Stimulated activated naive CD4-positive, alpha-beta T cell (primary cell): ENCODE measurements at regions not wholly inside any gene's neighbourhood (a gene's known extent, or its start where the extent isn't known, plus 50 kb on each side); places are given as distances from the start of the nearest gene placed in this dataset.

ENCODE experiments used
- DNase-seq, 6 experiments: peaks; one replicate each; lab custom pipeline; 2025; lab: John Stamatoyannopoulos, UW

DNA sequence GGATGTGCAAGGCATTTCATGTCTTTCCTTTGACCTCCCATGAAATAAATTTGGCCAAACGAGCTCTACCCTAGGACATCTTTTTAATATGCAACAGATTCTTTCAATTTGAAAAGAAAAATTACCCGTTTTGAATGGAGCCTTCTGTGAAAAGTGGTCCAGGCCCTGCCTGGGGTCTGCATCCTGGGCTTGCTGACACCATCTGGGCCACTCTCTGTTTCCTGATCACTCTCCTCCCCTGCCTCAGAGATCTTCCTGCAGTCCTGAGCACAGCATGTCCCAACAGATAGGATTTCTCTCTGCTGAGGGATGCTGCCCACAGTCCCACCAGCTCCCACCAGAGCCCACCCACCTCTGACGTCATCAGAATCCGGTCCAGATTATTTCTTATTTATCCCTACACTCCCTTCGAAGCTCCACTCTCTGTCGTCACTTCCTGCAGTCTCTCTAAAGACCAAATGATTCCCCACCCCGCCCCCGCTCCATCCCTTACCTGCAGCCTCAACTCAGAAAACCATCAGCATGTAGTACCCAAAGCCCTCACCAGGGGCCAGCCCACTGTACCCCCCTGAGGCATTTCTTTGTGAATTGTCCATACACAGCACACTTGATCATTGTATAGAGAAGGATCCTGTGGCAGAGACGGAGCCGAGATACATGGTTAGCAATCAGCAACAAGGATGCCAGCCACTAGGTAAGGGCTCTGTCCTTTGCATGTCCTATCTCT is 192.1 kb upstream of the MGMT start:
- no peak for DNase-seq

DNA sequence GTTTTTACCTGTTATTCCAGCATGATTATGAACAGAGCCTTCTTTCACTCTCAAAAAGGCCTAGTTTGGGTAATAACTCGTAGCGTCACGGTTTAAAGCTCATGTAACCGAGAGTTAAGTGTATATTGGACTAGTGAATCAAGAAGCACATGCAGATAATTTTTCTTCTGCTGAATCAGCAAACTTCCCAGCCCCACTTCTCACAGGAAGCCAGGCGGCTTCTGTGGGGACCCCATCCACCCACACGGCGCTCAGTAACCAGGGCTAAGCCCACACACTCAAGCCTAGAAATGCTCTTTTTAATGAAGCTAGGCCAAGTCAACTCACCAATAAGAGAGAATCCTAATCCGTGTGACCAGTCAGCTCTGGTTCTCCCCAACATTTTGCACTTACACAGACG is 191.2 kb upstream of the MGMT start:
- no peak for DNase-seq

DNA sequence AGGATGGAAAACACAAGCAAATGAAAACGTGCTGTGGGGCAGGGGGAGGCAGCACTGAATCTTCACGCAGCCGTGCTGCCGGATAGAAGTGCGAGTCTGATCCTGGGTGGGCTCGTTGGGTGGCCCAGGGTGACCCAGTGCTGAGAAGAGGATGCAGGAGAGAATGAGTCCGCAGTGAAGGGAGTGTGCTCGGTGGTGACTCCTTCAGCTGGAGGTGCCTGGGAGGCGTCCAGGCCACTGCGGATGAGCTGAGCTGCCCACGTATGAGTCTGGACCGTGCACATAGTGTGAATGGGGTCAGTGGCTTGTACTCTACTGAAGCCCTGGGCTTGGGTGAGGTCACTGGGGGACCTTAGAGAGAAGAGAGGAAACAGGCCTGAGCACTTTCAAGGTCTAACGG is 190.0 kb upstream of the MGMT start:
- no peak for DNase-seq

DNA sequence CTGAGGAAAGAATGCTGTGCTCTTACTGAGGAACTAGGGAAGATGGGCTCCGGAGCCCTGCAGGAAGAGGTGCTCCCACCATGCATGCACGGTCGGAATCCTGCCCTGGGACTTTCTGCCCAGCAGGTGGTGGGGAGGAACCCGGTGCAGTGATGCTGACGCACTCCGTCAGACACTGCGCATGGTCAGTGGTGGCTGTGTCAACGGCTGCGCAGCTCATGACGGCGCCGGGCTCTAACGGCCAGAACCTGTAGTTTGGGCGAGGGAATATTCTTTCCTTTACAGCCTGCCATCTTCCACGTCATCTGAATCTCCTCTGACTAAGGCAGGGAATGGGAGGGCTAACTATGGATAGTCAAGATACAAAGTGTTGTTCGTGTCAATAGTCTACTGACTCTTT is 189.2 kb upstream of the MGMT start:
- DNase-seq, result no peak

DNA sequence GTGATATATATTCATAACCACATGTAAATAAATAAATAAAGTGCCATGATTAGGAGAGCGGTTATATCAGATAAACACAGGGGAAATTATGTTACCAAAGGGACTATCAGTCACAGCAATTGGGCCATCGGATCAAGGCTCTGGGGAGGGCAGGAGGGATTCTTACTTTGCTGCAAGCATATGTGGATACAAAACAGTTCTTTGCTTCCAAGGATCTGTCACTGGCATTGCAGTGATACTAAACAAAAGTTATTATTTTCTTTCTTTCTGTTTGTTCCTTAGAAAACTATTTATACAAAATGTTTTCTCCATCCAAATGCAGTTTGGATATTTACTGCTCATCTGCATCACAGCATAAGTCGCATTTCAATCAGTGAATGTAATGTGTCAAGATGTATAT is 188.4 kb upstream of the MGMT start:
- no peak for DNase-seq

DNA sequence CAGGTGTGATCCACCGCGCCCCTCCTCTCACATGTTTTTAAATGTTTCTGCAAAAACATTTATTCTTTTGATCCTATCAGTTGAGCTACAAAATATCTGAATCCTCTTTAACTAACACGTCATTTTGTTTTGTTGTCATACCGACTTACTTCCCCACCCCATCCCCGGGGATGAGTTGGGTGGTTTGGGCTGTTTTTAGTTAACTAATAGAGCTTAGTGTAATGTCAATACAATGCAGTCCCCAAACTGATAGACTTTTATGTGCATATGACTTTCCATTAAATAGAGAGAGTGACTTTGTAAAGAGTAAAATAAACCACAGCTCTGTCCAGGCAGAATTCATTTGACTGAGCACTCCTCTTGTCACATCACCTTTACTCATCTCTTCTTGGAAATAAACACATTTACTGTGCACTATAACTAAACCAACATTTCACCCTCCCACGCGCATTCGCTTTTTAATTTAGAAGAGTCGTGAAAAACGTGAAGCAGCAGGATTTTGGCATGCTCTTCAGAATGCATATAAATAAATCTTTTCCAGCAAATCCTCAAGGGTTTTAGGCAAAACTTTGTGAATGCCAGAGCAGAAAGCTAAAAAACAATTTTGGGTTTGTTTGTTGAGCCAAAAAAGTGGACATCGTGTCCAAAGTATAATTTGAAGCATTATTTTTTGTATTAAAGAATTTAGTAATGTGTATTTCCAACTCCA is 187.4 kb upstream of the MGMT start:
- no peak for DNase-seq

DNA sequence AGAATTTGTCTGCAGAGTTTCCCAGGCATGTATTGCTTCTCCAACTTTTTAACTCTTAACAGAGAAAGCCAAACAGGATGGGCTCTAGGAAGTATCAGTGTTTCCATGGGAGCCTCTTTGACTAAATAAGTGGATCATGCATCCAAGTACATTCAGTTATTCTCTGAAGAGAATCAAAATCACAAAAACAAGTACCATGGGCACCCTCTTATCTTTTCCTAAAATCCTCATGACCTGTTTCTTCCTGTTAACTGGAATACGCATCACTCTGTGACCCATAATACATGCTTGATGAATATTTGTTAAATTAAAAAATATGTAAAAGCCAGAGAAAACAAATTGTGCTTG is 186.9 kb upstream of the MGMT start:
- DNase-seq, result no peak

DNA sequence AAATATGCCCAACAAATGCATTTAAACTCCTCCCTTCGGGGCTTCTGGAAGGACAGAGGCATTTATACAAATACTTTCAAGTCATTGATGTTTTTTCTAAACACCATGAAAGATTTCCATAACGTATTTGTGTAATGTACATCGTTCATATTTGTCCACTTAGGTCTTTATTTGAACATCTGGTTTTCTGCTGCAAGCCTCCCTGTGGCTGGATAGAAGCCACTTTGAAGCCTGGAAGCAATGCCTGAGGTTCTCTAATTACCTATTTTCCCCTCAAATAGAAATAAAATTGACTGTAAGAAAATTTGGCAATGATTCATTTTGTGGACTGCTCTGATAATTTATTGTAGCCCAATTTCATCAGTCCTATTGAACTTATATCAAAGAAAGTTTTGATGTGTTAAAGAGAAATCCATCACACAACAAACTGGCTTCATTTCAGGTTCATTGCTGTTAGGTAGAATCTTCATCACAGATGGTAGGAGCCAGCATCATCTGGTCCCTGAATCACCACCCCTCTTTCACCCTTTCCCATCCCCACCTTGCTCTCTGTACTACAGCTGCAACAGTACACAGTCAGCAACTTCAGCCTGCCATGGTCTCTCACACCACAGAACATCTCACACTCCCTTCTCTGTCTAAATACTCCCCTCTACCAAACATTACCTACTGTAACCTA is 186.0 kb upstream of the MGMT start:
- no peak for DNase-seq

DNA sequence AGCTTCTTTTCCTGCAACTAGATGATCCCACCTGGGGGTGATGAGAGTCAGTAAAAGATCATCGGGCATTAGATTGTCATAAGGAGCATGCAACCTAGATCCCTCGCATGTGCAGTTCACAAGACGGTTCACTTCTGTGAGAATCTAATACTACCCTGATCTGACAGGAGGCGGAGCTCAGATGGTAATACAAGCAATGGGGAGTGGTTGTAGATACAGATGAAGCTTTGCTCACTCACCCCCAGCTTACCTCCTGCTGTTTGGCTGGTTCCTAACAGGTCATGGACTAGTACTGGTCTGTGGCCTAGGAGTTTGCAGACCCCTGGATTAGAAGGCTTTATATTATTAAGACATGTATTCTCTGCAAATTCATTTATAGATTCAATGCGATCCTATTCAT is 181.6 kb upstream of the MGMT start:
- no peak for DNase-seq

DNA sequence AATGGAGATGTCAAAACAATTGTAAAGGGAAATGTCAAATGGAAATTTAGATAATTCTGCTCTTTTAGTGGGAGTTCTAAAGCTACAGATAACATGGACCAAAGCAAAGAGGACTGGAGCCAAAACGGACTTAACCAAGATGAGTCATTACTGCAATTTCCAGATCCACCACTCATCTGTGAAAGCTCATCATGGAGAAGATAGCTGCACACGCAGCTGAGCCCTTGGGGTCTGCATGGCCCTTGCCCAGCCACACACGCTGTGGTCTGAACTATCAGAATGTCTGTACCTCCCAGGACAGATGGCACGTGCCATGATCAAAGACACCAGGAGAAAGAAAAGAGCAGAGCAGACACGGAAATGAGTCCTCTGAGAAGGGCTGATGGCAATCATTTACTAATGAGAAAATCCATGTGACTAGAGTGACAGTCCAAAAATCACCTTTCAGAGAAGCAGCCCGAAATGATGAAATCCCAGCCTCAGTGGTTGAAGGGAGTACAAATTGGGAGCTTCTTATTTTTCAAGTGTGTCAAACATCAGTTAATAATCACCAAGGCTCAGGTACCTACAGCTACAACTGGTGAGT is 177.9 kb upstream of the MGMT start:
- no peak for DNase-seq

DNA sequence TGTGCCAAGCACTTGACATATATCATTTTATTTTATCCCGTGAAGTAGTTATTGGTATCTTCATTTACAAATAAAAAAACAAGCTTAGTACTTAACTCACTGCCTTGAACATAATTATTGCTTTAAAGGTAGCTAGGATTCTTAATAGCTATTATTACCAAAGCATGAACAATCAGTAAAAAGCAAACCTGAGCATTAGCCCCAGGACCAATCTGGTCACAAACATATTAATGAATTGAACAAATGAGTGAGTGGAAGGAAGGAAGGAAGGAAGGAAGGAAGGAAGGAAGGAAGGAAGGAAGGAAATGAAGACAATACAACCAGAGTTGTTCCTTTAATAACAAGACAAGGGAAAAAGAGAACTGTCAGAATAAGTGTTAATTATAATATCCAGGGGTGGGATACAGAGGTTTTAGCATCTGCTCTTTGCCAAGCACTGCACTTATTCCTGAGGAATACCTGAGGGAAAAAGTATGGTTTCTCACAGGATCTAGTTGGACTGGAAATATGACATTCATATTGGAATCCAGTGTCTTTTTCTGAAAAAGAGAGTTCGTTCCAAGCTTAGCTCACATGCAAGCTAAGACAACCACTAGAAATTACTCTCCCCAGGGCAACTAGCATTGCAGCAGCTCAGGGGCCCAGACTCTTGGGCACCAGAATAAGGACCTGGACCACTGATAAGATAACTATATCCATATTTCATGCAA is 172.9 kb upstream of the MGMT start:
- no peak for DNase-seq

DNA sequence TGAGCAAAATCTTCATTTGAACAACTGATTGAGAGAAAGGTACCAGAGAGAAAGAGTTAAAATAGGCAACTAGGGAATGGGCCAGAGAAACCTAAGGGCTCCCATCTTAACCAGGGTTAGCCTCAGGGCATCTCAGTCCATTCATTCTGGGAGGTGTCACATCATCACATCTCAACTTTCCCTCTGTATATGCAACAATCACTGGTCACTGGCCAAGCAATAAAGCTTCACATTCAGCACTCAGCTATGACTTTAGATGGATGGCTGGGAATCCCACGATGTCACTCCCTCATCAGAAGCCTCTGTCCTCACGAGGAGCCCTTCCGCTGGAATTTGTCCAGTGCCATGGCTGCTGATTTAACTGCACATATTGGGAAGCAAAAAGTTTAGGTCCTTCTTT is 172.1 kb upstream of the MGMT start:
- no peak for DNase-seq

DNA sequence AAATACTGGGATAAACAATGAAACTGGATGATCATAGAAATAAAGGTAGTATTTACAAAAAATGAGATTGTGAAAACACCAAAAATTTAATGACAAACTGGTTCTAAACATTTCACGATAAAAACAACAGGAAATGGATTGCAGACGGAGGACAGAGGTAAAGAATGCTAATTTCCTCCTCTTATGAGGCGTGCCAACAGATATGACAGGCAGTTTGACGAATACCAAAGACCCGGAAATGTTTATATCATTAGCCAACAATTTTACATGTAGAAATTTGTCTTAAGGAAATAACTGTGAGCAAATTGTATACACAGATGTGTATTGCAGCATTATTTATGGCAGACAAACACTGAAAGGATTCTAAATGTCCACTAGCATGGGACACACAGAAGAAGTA is 162.0 kb upstream of the MGMT start:
- no peak for DNase-seq

DNA sequence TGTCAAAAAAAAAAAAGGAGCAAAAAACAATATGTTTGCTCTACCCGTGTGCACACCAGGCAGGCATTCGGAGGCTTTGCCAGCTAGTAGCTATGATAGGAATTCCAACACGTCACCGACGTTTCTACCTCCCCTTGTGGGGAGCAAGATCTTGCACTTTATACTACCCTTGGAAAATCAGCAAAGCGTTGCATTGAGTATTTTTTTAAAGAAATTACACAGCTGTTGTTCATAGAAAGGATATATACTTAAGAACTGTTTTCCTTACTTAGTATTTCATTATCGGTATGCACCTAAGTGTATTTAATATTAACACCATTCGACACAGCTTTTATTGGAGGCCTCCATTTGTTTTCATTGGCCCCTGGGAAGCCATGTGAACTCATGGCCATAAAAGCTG is 159.9 kb upstream of the MGMT start:
- no peak for DNase-seq

DNA sequence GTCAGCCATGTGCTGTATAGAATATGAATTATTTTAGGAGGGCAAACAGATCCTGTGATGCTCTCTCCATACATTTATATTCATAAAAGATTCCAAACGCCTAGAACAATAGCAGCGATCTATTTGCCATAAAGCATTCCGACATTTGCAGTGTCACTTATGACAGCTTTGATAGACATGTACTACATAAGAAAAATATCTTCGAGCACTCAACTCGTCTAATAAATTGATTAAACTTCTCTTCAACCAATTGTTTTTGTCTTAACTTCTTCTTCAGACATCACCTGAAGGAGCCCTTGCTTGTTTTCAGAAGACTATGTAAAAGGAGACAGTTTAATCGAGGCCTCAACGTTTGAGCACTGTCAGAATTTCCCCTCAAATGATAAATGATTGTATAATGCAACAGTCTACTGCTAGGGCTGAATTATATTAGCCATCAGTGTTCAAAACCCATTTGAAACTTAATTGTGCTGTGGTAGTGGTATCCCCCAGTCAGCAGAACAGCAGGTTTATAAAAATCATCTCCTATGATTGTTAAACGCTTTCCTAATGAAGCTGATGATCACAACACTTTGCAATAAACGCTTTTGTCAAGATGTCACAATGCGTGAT is 158.0 kb upstream of the MGMT start:
- no peak for DNase-seq

DNA sequence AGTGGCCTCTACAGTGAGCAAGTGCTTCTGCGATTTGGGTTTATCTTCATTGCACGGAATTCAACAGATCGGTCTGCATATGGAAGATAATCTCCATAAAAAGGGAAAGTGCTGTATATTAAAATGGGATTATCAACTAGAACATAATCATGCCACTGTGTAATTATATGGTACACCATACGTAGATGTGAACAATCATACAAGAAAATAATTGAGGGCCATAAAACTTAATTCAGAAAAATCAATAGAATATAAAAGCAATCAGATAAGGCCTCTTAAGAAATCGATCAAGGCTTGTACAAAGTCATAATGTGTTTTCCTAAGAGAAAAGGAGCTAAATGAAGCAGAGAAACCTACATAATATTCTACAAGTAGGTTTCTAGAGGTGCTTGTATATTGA is 157.5 kb upstream of the MGMT start:
- DNase-seq, result no peak

DNA sequence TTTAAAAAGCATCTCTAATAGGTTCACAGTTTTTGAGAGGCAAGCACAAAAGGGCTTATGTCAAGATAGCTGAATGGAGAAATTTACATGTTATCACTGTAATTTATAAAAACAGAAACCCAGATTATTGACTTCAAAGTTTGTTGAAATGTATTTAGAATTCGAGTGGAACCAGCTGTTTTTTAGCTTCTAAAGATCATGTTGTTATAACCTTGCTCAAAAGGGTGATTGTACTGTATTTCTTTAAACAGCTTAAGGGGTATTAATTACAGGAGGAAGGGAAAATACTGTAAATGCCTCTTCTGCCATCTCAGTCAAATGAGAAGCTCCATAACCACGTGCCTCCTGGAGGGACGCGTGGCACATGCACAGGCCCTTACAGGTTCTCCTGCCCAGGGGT is 156.2 kb upstream of the MGMT start:
- no peak for DNase-seq

DNA sequence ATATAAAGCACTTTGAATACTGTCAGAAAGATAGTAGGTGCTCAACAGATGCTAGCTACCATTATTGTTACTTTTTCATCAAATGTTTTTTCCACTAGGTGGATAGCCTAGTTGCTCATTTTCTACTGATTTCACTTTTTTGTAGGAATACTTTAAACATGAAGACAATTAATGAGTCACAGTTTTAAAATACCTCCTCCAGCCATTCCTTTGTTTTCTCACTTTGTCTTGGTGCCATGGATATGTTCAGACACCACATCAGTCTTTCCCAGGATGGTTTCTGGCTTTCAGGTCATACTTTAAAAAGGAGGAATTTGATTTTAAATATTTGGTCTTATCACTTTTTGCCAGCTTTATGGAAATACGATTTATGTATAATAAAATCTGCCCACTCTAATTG is 147.1 kb upstream of the MGMT start:
- no peak for DNase-seq

DNA sequence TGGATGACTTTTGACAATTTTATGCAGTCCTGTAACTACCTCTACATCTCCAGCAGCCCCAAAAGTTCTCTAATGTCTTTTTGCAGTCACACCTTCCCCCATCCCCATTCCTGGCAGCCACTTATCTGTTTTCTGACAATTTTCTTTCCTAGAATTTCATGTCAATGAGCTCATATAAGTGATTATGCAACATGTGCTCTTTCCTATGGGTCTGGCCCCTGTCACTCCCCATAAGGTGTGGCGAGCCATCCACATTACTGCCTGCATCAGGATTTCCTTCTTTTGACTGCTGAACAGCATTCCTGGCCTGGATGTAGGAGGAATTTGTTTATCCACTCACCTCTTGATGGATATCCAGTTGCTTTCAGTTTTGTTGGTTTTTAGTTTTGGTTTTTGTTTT is 146.7 kb upstream of the MGMT start:
- DNase-seq, result no peak

DNA sequence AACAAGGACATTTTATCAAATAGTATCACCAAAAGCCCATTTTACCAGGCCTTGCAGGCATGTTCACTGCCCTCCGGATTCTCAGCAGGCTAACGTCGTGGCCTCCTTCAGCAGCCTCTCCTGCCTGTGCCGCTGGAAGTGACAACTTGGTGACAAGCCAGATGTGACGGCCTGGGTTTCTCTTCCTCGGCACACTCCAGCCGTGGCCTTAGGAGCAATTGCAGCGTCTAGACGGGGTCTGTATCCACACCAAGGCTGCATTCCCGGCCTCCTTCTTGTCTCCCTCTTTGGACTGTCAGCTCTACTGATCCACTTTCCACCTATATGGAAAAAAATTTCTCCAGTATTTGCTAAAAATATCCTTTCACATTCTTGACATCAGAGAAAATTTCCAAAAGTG is 145.3 kb upstream of the MGMT start:
- no peak for DNase-seq

DNA sequence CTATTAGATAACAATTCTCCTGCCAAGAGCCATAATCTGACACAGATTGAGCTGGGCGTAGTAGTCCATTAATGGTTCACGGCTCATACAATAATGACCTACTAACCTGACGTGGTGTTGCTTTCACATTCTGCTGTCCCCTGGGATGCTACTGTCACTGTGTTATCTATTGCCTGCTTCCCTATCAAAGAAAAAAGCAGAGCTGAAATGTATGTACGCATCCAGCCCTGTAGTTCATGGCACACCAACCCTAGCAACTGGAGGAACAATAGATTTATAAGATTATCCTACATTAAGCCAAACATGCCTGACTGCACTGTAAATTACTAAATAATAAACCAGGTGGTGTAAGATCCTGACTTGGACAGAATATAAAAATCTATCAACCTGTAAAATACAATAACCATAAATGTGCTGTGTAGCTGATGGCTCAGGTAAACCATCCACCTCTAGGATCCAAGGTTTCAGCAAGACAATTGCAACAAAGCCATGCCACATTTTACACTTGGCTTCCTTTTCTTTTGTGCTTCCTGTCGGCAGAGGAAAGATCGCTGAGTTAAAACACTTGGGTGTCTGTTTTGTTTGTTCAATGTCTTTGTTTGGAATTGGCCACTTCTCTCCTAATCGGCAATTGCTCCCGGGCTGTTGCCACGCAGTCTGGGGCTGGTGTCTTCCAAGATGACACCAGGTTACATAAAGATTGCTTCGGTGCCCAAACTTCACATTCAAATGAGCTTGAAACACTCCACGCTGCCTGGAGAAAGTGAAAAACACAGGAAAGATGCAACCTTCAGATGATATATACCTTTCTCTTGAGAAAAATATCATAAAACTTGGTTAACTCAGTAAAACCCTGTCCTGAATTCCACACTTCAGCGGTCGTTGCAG is 143.9 kb upstream of the MGMT start:
- no peak for DNase-seq
